GM12891 (cell line): ENCODE measurements at regions not wholly inside any gene's neighbourhood (a gene's known extent, or its start where the extent isn't known, plus 50 kb on each side); places are given as distances from the start of the nearest gene placed in this dataset.

Experiments
- PAX5 ChIP-seq: IDR thresholded peaks from 2 replicates; pipeline ENCODE4 v1.6.1; 2011; ENCODE audit warnings: low read length, moderate library complexity, mild to moderate bottlenecking; ENCODE audit not compliant: insufficient read depth, severe bottlenecking
- POLR2A ChIP-seq: IDR thresholded peaks from 2 replicates; pipeline ENCODE4 v1.6.1; 2011; ENCODE audit warnings: low read depth, low read length, control low read depth
- POLR2AphosphoS5 ChIP-seq: IDR thresholded peaks from 2 replicates; pipeline ENCODE4 v1.6.1; 2011; ENCODE audit warnings: low read depth, low read length, control low read depth
- POU2F2 ChIP-seq: IDR thresholded peaks from 2 replicates; pipeline ENCODE4 v1.6.1; 2011; ENCODE audit warnings: low read depth, mild to moderate bottlenecking, control low read depth, low read length, moderate library complexity
- SPI1 ChIP-seq: IDR thresholded peaks from 2 replicates; pipeline ENCODE4 v1.6.1; 2011; ENCODE audit warnings: low read depth, low read length, control low read depth
- TAF1 ChIP-seq: IDR thresholded peaks from 2 replicates; pipeline ENCODE4 v1.6.1; 2011; ENCODE audit warnings: low read depth, low read length, control low read depth

DNA sequence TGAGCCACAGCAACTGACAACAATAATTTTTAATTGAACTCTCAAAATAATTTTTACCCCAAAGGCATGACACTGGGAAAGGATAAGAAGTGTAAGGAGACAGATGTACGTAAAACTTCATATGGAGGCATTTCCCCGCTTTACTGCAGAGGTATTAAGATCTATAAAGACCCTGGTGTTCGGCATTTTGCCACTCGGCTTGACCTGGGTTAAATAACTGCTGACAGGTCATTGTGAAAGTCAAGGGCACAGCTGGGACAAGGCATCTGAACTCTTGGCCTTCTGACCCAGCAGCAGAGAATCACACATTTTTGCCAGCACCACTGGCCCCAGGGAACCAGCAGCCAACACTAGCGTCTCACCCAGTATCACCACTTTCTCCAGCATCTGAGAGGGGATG is 372.1 kb downstream of the SOX9 start:
- TF ChIP-seq POLR2AphosphoS5 = no peak
- no peak for TF ChIP-seq POLR2A
- no peak for TF ChIP-seq TAF1
- TF ChIP-seq PAX5 = no peak
- TF ChIP-seq SPI1 = no peak
- no peak for TF ChIP-seq POU2F2
